AG04449 (cell line): ENCODE measurements at regions not wholly inside any gene's neighbourhood (a gene's known extent, or its start where the extent isn't known, plus 50 kb on each side); places are given as distances from the start of the nearest gene placed in this dataset.
"Not testable (repeated sequence)": the region's sequence is repeated elsewhere in the genome, so short reads cannot be mapped to it uniquely, and the experiment has no call there.

ENCODE experiments used
- CTCF ChIA-PET: fragments of 350-600 bp; formaldehyde crosslinking; extraction: SDS; loops from one replicate; lab custom pipeline; 2021; ENCODE audit warnings: antibody characterized with exemption; lab: Yijun Ruan, JAX
- POLR2A ChIA-PET: fragments of 400-600, 350-600 bp; formaldehyde crosslinking; extraction: SDS; loops from one replicate; lab custom pipeline; 2020; ENCODE audit warnings: antibody characterized with exemption, inconsistent platforms; lab: Yijun Ruan, JAX
- DNase-seq: peaks from one replicate; pipeline ENCODE4 v3.0.0-alpha.2; 2010; ENCODE audit warnings: low read depth, low spot score
- H3K4me3 ChIP-seq: 2 replicates; pipeline ENCODE4 v1.5.1; 2011; ENCODE audit warnings: low read depth, mild to moderate bottlenecking, control low read depth, low read length
- TF ChIP-seq, protein P1 (sequence below): IDR thresholded peaks from one replicate; pipeline ENCODE4 v1.5.1; 2011; ENCODE audit warnings: mild to moderate bottlenecking, moderate library complexity, low read length, control low read depth, inconsistent platforms; ENCODE audit not compliant: insufficient read depth; ENCODE audit errors: missing control alignments

DNA sequence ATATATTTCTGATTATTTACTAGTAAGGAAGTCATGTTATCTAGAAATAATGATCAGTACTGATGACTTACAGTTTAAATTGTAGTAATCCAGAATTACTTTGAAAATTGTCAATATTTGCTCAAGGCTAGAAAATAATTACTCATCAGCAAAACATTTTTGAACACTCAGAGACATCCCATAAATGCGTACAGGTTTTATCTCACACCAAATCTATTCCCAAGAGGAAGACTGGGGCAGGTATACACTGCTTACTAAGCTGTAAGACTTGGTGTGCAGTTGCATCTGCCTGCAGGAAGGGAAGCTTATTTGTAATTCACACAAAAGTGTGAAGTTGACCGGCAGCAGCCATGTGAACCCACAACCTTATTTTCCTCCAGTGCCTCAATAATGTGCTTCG lies 146.4 kb downstream of the CCER1 start:
- POLR2A ChIA-PET = no interaction called here
- CTCF ChIA-PET = no interaction called here

DNA sequence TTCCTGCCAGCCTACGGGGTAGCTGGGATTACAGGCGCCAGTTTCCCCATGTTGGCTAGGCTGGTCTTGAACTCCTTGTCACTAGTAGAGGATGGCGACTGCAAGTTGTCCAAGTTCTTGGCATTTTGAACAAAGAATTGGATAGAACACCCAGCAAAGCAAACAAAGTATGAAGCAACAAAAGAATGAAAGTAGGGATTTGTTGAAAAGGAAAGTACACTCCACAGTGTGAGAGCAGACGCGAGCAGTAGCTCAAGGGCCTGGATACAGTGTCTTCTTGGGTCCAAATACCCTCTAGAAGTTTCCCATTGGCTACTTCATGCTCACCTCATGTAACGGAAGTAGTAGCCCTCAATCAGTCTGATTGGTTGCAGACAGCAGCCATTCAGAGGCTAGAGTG lies 152.2 kb downstream of the CCER1 start:
- TF ChIP-seq, protein P1, sequence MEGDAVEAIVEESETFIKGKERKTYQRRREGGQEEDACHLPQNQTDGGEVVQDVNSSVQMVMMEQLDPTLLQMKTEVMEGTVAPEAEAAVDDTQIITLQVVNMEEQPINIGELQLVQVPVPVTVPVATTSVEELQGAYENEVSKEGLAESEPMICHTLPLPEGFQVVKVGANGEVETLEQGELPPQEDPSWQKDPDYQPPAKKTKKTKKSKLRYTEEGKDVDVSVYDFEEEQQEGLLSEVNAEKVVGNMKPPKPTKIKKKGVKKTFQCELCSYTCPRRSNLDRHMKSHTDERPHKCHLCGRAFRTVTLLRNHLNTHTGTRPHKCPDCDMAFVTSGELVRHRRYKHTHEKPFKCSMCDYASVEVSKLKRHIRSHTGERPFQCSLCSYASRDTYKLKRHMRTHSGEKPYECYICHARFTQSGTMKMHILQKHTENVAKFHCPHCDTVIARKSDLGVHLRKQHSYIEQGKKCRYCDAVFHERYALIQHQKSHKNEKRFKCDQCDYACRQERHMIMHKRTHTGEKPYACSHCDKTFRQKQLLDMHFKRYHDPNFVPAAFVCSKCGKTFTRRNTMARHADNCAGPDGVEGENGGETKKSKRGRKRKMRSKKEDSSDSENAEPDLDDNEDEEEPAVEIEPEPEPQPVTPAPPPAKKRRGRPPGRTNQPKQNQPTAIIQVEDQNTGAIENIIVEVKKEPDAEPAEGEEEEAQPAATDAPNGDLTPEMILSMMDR = no peak
- CTCF ChIA-PET = no interaction called here
- DNase-seq = no peak
- POLR2A ChIA-PET = no interaction called here
- no peak overlapping the region for H3K4me3 ChIP-seq

More for the DNA sequence above, 146.4 kb downstream of the CCER1 start:
- H3K4me3 ChIP-seq = no peak overlapping the region
- TF ChIP-seq, protein P1 = no peak
- DNase-seq = no peak

DNA sequence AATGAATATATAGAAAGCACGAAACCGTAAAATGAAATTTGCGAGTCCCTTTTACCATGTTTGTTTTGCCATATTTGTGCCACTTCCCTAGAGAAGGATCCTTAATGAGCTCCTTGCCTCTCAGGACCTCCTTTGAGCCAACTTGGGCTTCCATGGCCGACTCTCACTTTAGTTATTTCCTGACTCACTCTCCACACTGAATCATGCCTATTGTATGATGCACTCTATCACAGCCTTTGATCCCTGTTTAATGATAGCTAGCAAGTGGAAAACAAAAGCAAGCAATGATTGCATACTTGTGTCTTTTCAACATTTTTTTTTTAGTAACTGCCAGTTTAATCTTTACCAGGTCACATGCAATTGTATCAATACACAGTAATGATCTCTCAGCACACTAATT lies 153.2 kb downstream of the CCER1 start:
- TF ChIP-seq, protein P1 = no peak
- ChIA-PET CTCF (no interaction called here), POLR2A (no interaction called here)
- peak; percentile 21 for DNase-seq
- H3K4me3 ChIP-seq = no peak overlapping the region

DNA sequence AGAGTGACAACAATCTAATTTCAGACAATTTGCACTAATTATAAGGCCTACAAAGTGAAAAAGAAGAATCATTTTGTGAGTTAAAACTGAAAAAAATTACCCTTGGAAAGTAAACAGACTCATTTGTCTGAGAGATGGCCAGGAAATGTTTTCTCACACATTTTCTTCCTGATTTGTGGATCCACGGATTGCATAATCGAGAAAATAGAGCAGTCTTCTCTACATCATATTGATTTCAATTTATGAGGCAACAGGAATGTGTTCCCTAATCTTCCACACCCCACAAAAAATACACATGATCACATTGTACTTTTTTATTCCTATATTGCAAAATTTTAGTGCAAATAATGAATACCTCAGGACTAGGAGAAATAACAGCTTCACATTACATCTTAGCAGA lies 160.8 kb downstream of the CCER1 start:
- TF ChIP-seq, protein P1 = no peak
- no peak for DNase-seq
- CTCF ChIA-PET = no interaction called here
- no peak overlapping the region for H3K4me3 ChIP-seq
- POLR2A ChIA-PET = no interaction called here

DNA sequence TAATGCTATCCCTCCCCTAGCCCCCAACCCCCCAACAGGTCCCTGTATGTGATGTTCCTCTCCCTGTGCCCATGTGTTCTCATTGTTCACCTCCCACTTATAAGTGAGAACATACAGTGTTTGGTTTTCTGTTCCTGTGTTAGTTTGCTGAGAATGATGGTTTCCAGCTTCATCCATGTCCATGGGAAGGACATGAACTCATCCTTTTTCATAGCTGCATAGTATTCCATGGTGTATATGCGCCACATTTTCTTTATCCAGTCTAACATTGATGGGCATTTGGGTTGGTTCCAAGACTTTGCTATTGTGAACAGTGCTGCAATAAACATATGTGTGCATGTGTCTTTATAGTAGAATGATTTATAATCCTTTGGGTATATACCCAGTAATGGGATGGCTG lies 162.3 kb downstream of the CCER1 start:
- POLR2A ChIA-PET, H3K4me3 ChIP-seq, DNase-seq, CTCF ChIA-PET: not testable (repeated sequence)

DNA sequence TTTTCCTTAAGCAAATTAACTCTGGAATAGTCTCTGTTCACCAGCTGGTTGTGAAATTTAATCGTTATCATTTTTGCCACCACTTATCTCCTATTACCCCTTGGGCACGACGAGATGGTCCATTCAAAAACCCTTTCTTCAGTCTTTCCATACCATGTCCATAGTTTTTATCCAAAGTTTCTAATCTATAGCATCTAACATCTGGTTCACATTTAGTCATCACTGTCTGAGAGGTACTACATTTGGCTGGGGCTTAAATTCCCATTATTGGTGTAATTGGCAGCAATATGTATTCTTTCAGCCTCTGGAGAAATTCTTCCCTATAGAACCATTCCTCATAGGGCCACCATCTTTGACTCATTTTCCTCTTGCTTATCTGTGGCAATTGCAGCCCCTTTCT lies 163.5 kb downstream of the CCER1 start:
- H3K4me3 ChIP-seq = no peak overlapping the region
- no peak for DNase-seq
- ChIA-PET CTCF (no interaction called here), POLR2A (no interaction called here)
- TF ChIP-seq, protein P1 = no peak

DNA sequence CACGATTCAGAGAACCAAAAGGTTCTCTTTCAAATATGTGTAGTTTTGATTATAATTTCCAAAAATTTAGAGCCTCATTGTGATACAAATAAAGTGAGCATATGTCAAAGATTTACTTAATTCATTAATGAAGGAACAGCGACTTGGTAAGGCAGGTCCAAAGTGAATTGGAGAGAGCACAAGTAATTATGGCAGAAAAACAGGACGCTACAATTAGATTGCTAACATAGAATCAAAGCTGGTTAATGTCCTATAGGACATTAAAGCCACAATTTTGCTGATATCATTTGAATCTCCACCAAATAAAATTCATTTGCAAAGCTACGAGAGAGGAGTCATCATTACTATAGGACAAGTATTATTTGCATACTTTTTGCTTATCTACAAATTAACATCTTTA lies 164.2 kb downstream of the CCER1 start:
- DNase-seq = no peak
- ChIA-PET CTCF (no interaction called here), POLR2A (no interaction called here)
- H3K4me3 ChIP-seq = no peak overlapping the region
- TF ChIP-seq, protein P1 = no peak
